ENCODE measurements at regions not wholly inside any gene's neighbourhood (a gene's known extent, or its start where the extent isn't known, plus 50 kb on each side); places are given as distances from the start of the nearest gene placed in this dataset.

GRCh38 chr4:85419103-85419502 is 55.8 kb upstream of the ARHGAP24 start:
- no peak for ATAC-seq
- no peak for DNase-seq
- intact Hi-C loops (cut with micrococcal nuclease) = no loop called here

GRCh38 chr4:85420831-85421230 is 54.1 kb upstream of the ARHGAP24 start:
- DNase-seq (no peak), ATAC-seq (peak; percentile 19)
- intact Hi-C loops (cut with micrococcal nuclease) = no loop called here

GRCh38 chr4:85423431-85423830 is 51.5 kb upstream of the ARHGAP24 start:
- DNase-seq (no peak), ATAC-seq (no peak)
- intact Hi-C loops (cut with micrococcal nuclease) = no loop called here
